Panc1 (cell line): ENCODE measurements at regions not wholly inside any gene's neighbourhood (a gene's known extent, or its start where the extent isn't known, plus 50 kb on each side); places are given as distances from the start of the nearest gene placed in this dataset.

Experiments used
- POLR2AphosphoS5 ChIP-seq: IDR thresholded peaks from 2 replicates; pipeline ENCODE4 v1.6.1; 2012; ENCODE audit warnings: mild to moderate bottlenecking, low read depth, low read length, moderate library complexity
- REST ChIP-seq, 2 experiments: IDR thresholded peaks; 2 replicates each; pipeline ENCODE4 v1.6.1; 2011 to 2012; ENCODE audit warnings: low read depth in 2 of 2, control low read depth in 1 of 2, low read length in 1 of 2, mild to moderate bottlenecking in 1 of 2, moderate library complexity in 1 of 2; ENCODE audit not compliant: insufficient read depth in 1 of 2
- SIN3A ChIP-seq: IDR thresholded peaks from 2 replicates; pipeline ENCODE4 v1.6.1; 2012; ENCODE audit warnings: low read depth, mild to moderate bottlenecking, low read length, moderate library complexity, borderline replicate concordance; ENCODE audit not compliant: insufficient read depth
- TCF7L2 ChIP-seq: IDR thresholded peaks from 2 replicates; pipeline ENCODE4 v1.6.1; 2011; ENCODE audit warnings: mild to moderate bottlenecking, low read depth, low read length, inconsistent platforms
- TF ChIP-seq, protein P1 (sequence below): fragments of 450-650 bp; IDR thresholded peaks from 2 replicates; pipeline ENCODE4 v1.5.1; 2017; ENCODE audit warnings: mild to moderate bottlenecking

DNA sequence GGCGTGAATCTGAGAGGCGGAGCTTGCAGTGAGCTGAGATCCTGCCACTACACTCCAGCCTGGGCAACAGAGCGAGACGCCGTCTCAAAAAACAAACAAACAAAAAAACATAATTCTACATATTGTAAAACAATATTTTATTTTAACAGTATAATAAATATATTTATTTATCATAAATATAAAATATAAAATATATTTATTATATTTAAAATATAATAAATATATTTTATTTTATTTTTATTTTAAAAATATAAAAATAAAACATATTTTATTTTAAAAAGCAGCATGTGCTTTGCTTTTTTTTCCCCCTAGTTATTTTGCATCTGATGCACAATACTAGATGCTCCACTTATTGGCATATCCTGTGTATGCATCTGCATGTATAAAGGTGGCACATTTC, 1634.6 kb upstream of the PCDH20 start:
- TF ChIP-seq, protein P1, sequence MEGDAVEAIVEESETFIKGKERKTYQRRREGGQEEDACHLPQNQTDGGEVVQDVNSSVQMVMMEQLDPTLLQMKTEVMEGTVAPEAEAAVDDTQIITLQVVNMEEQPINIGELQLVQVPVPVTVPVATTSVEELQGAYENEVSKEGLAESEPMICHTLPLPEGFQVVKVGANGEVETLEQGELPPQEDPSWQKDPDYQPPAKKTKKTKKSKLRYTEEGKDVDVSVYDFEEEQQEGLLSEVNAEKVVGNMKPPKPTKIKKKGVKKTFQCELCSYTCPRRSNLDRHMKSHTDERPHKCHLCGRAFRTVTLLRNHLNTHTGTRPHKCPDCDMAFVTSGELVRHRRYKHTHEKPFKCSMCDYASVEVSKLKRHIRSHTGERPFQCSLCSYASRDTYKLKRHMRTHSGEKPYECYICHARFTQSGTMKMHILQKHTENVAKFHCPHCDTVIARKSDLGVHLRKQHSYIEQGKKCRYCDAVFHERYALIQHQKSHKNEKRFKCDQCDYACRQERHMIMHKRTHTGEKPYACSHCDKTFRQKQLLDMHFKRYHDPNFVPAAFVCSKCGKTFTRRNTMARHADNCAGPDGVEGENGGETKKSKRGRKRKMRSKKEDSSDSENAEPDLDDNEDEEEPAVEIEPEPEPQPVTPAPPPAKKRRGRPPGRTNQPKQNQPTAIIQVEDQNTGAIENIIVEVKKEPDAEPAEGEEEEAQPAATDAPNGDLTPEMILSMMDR = no peak
- TF ChIP-seq POLR2AphosphoS5 = no peak
- TF ChIP-seq SIN3A = no peak
- no peak for TF ChIP-seq TCF7L2
- TF ChIP-seq REST (IDR thresholded peaks at IDR 0.05; ENCODE audit: insufficient read depth in 1 of 2, low read depth in 2 of 2, low read length in 1 of 2) = no peak
